RWPE2 (cell line): ENCODE measurements at regions not wholly inside any gene's neighbourhood (a gene's known extent, or its start where the extent isn't known, plus 50 kb on each side); places are given as distances from the start of the nearest gene placed in this dataset.

ENCODE experiments used
- ATAC-seq: fragments of 200-7000 bp; cut with Tn5 transposase; 3 replicates; pipeline ENCODE4 v1.9.1; 2021; ENCODE audit warnings: low read depth
- DNase-seq: peaks from one replicate; pipeline ENCODE4 v3.0.0-alpha.2; 2020; ENCODE audit warnings: low spot score
- H3K27ac ChIP-seq: fragments of 450-650 bp; 2 replicates; pipeline ENCODE4 v1.5.1; 2017; ENCODE audit warnings: mild to moderate bottlenecking; ENCODE audit not compliant: poor library complexity, severe bottlenecking
- H3K27me3 ChIP-seq: fragments of 250-450 bp; sonication (Bioruptor Pico); 2 replicates; pipeline ENCODE4 v1.5.1; 2021; ENCODE audit warnings: mild to moderate bottlenecking, moderate library complexity; ENCODE audit not compliant: insufficient read depth, poor library complexity, severe bottlenecking
- H3K36me3 ChIP-seq: fragments of 250-450 bp; sonication (Bioruptor Pico); 2 replicates; pipeline ENCODE4 v1.5.1; 2020; ENCODE audit warnings: low read depth, mild to moderate bottlenecking, moderate library complexity
- H3K4me1 ChIP-seq: fragments of 250-450 bp; sonication (Bioruptor Pico); 2 replicates; pipeline ENCODE4 v1.5.1; 2021; ENCODE audit warnings: mild to moderate bottlenecking, moderate library complexity; ENCODE audit not compliant: insufficient read depth, poor library complexity, severe bottlenecking
- H3K4me3 ChIP-seq: fragments of 250-450 bp; sonication (Bioruptor Pico); 2 replicates; pipeline ENCODE4 v1.5.1; 2021; ENCODE audit warnings: mild to moderate bottlenecking, moderate library complexity; ENCODE audit not compliant: severe bottlenecking
- H3K9me3 ChIP-seq: fragments of 250-450 bp; sonication (Bioruptor Pico); 2 replicates; pipeline ENCODE4 v1.5.1; 2021; ENCODE audit warnings: mild to moderate bottlenecking, moderate library complexity; ENCODE audit not compliant: severe bottlenecking
- CTCF ChIP-seq: fragments of 450-650 bp; IDR thresholded peaks from one replicate; pipeline ENCODE4 v1.5.1; 2017; ENCODE audit warnings: mild to moderate bottlenecking, moderate library complexity; ENCODE audit not compliant: poor library complexity, severe bottlenecking

- DNase-seq (no peak), ATAC-seq (no peak)
- Histone ChIP-seq H3K9me3 (no peaks in the 10 kb centered on the region), H3K27ac (no peak overlapping the region), H3K4me1 (no peaks in the 10 kb centered on the region), H3K36me3 (no peaks in the 10 kb centered on the region), H3K4me3 (no peak overlapping the region), H3K27me3 (no peaks in the 10 kb centered on the region)
- TF ChIP-seq CTCF, result no peak
Observed at GRCh38 chr2:185891403-185891802, 152.8 kb downstream of the FSIP2 start.

- no peak for TF ChIP-seq CTCF
- no peaks in the 10 kb centered on the region for H3K4me1 ChIP-seq
- H3K4me3 ChIP-seq, result no peak overlapping the region
- H3K27me3 ChIP-seq, result no peaks in the 10 kb centered on the region
- no peak for DNase-seq
- no peak for ATAC-seq
- H3K36me3 ChIP-seq, result no peaks in the 10 kb centered on the region
- H3K9me3 ChIP-seq, result no peaks in the 10 kb centered on the region
- H3K27ac ChIP-seq, result no peak overlapping the region
Observed at GRCh38 chr2:185891804-185892411, 153.3 kb downstream of the FSIP2 start.

- ATAC-seq (no peak), DNase-seq (no peak)
- Histone ChIP-seq H3K4me3 (no peak overlapping the region), H3K27ac (no peak overlapping the region), H3K27me3 (no peaks in the 10 kb centered on the region), H3K4me1 (no peaks in the 10 kb centered on the region), H3K9me3 (no peaks in the 10 kb centered on the region), H3K36me3 (no peaks in the 10 kb centered on the region)
- no peak for TF ChIP-seq CTCF
Observed at GRCh38 chr2:185892484-185892883, 153.9 kb downstream of the FSIP2 start.

DNA sequence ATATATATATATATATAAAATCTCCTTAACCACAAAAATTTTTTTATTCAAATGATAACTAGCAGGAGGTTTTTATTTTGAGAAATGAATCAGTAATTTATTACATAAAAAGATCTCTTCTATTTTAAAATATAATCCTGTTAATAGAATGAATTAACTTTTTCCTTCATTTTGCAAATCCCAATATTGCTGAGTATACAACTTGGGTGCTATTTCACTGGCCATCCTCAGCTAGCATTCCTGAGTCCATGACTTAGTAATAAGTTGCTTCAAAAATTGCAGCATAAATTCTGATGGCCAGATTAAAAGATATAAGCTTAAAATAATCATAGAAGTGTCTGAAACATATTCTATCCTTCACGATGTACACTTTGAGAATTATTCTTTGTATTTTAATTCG, 155.6 kb downstream of the FSIP2 start:
- Histone ChIP-seq H3K4me3 (no peak overlapping the region), H3K27ac (no peak overlapping the region), H3K36me3 (no peaks in the 10 kb centered on the region), H3K27me3 (no peaks in the 10 kb centered on the region), H3K9me3 (no peaks in the 10 kb centered on the region), H3K4me1 (no peaks in the 10 kb centered on the region)
- ATAC-seq, result no peak
- no peak for TF ChIP-seq CTCF
- DNase-seq, result no peak

GRCh38 chr2:185895828-185896693, 157.5 kb downstream of the FSIP2 start:
- DNase-seq, result no peak
- ATAC-seq, result no peak
- no peak for TF ChIP-seq CTCF
- no peak overlapping the region for H3K4me3 ChIP-seq
- no peaks in the 10 kb centered on the region for H3K36me3 ChIP-seq
- no peaks in the 10 kb centered on the region for H3K9me3 ChIP-seq
- H3K27ac ChIP-seq, result no peak overlapping the region
- H3K27me3 ChIP-seq, result no peaks in the 10 kb centered on the region
- no peaks in the 10 kb centered on the region for H3K4me1 ChIP-seq
